ENCODE measurements at regions not wholly inside any gene's neighbourhood (a gene's known extent, or its start where the extent isn't known, plus 50 kb on each side); places are given as distances from the start of the nearest gene placed in this dataset.
"Not testable (repeated sequence)": the region's sequence is repeated elsewhere in the genome, so short reads cannot be mapped to it uniquely, and the experiment has no call there.

DNA sequence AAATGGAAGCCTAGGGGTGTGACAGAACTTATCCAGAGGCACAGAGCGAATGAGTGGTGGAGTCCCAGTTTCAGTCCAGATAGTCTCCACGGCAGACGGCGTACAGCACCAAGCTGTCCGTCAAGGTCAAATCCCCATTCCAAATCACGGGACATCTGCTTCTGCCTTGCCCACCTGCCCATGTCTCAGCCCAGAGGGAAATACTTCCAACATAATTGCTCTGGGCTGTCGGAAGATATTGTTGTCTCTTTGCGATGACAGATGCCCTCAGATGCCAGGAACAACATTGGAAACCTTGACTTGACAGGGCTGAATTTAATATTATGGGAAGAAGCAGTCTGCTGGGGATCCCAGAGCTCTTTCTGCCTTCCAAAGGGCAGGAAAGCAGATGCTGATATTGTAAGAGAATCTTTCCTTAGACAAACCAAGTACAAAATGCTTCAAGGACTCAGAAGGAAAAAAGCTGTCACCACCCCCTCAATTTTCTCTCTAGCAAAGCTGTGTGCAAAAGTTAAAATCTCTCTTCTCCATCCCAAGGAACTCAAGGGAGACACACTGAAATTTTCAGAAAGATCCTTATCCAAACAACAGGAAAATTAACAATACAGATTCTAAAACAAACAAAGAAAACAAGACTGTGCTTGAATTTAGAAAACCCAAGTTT, 364.0 kb downstream of the LRATD1 start:
- no peak for DNase-seq

- no peak for DNase-seq
Observed at GRCh38 chr2:14998546-14998945, 366.0 kb downstream of the LRATD1 start.

DNA sequence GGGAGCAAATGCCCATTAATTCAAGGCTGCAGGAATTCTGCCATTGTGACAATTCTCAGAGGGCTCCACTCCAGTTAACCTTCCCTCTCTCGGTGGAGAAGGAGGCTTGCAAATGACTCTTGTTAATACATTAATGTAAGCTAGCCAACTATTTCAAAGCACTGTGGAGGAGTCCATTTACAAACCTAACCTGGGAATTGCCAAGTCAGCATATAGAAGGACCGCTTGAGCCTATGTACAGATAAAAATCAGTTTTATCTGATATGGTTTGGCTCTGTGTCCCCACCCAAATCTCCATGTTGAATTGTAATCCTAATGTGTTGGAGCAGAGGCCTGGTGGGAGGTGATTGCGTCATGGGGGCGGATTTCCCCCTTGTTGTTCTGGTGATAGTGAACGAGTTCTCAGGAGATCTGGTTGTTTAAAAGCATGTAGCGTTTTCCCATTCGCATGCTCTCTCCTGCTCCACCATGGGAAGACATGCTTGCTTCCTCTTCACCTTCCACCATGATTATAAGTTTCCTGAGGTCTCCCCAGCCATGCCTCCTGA, 366.7 kb downstream of the LRATD1 start:
- DNase-seq, result no peak

DNA sequence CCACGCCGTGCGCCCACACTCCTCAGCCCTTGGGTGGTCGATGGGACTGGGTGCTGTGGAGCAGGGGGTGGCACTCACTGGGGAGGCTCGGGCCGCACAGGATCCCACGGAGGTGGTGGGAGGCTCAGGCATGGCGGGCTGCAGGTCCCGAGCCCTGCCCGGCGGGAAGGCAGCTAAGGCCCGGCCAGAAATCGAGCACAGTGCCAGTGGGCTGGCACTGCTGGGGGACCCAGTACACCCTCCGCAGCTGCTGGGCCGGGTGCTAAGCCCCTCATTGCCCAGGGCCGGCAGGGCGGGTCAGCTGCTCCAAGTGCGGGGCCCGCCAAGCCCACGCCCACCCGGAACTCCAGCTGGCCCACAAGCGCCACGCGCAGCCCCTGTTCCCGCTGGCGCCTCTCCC, 370.0 kb downstream of the LRATD1 start:
- DNase-seq, result not testable (repeated sequence)

- no peak for DNase-seq
Observed at GRCh38 chr2:15006667-15007066, 374.1 kb downstream of the LRATD1 start.

- no peak for DNase-seq
Observed at GRCh38 chr2:15009681-15010080, 377.2 kb downstream of the LRATD1 start.

GRCh38 chr2:15010346-15010745, 377.8 kb downstream of the LRATD1 start:
- DNase-seq, result no peak

DNA sequence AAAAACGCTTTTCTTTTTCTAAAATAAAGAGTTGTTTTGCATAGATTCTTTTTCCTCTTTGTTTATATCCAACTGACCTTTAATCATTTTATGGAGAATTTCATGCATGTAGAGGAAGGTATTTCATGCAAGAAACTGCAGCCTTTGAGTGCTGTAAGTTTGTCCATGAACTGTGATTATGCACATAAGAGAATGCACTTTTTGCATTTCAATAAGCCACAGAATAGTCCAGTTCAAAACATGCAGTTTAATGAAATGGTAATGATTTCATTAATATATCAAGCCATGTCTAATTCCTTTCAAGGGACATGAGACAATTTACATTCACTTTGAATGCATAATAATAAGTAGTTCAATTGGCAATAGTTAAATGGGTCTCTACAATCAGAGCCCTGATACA, 386.3 kb downstream of the LRATD1 start:
- no peak for DNase-seq

- no peak for DNase-seq
Observed at GRCh38 chr2:15023221-15023620, 390.7 kb downstream of the LRATD1 start.

DNA sequence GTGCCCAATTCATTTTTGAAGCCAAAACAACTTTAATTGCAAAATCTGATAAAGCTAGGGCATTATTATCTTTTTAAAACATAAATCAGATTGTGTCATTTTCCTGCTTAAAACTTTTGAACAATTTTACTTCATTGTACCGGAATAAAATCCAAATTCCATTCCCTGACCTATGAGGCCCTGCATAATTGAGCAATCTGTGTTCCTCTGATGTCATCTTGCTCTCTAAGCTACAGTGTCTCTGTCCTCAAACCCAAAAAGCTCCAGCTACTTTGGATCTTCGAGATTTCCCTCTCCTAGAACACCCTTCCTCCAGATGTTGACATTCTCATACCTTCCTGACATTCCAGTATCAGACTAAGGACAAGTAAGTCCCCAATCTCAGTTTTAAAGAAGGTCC, 395.9 kb downstream of the LRATD1 start:
- DNase-seq, result no peak

DNA sequence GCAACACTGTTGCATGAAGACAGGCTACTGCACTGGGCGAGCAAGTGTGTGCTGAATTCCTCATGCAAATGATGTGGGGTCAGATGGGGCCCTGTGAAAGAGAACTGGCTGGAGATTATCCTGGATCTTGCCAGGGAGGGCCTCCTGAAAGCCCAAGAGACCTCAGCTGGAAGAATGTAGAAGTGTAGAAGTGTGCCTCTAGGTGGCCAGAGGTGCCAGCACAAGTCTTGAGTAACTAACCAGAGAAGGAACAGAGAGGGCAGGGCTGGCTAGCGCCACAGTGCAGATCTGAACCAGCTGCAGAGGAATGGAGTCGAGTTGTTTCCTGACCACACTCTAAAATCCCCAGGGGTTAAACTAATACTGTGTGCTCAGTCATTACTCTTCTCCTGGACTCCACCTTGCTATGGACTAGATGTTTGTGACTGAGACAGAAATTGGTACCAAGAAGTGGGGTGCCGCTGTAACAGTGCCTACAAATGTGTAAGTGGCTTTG, 399.3 kb downstream of the LRATD1 start:
- no peak for DNase-seq

- DNase-seq, result no peak
Observed at GRCh38 chr2:15034246-15034645, 401.7 kb downstream of the LRATD1 start.

- DNase-seq, result no peak
Observed at GRCh38 chr2:15034860-15035259, 402.3 kb downstream of the LRATD1 start.

DNA sequence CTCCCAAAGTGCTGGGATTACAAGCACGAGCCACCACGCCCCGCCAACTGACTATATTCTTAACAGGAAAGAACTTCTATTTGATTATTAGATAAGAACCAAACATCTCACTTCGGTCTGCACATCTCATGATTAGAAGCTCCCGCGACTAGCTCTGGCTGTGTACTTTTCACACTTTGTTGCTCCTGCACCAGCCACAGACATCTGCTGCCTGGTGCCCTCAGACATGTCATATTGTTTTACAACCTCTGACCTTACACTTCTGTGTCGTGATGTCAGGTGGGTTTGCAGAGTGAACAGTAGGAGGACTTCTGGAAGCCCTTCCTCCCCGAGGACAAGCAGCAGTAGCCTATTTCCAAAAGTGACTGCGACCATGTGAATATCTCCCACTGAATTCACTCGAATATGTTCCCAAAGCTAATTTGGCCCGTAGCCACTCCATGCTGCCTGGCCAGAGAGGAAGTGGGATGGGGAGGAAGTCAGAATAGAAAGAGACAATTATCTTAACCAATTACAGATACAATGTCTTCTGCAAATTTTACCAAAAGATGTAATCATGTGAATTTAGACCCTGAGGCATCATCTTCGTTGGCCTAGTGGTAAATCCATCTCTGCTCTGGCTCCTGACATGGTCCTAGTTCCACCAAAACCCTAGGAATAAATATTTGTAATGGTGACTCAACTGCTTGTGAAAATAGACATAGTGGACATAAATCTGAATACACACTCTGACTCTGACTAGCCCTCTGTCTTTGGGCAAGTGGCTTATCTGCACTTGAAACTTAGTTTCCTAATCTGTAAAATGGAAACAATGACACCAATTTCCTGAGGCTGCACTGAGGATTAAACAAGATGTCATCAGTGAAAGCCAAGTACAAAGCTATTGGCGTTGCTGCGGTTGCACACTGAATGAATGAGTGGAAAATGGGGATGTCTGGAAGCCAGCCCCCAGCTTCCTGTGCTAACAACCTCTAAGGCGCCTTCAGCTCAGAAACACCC, 406.1 kb downstream of the LRATD1 start:
- DNase-seq, result no peak

- no peak for DNase-seq
Observed at GRCh38 chr2:15040429-15041084, 408.0 kb downstream of the LRATD1 start.

GRCh38 chr2:15041429-15041837, 408.9 kb downstream of the LRATD1 start:
- DNase-seq, result no peak

- no peak for DNase-seq
Observed at GRCh38 chr2:15042801-15043217, 410.3 kb downstream of the LRATD1 start.

GRCh38 chr2:15043336-15044058, 411.0 kb downstream of the LRATD1 start:
- no peak for DNase-seq

- no peak for DNase-seq
Observed at GRCh38 chr2:15045054-15045453, 412.5 kb downstream of the LRATD1 start.

- no peak for DNase-seq
Observed at GRCh38 chr2:15047184-15047583, 414.7 kb downstream of the LRATD1 start.

- DNase-seq, result no peak
Observed at GRCh38 chr2:15048000-15048399, 415.5 kb downstream of the LRATD1 start.
